IPS-18a (cell line): ENCODE measurements at regions not wholly inside any gene's neighbourhood (a gene's known extent, or its start where the extent isn't known, plus 50 kb on each side); places are given as distances from the start of the nearest gene placed in this dataset.

Experiments
- H3K27ac ChIP-seq: one replicate; pipeline ENCODE4 v1.5.1; 2013; ENCODE audit warnings: low read length
- H3K27me3 ChIP-seq: one replicate; pipeline ENCODE4 v1.6.1; 2013; ENCODE audit warnings: mild to moderate bottlenecking, low read length; ENCODE audit not compliant: control insufficient read depth, insufficient read depth
- H3K36me3 ChIP-seq: one replicate; pipeline ENCODE4 v1.6.1; 2013; ENCODE audit warnings: low read depth, low read length; ENCODE audit not compliant: control insufficient read depth
- H3K4me1 ChIP-seq: one replicate; pipeline ENCODE4 v1.6.1; 2013; ENCODE audit warnings: low read depth, low read length; ENCODE audit not compliant: control insufficient read depth
- H3K4me3 ChIP-seq: one replicate; pipeline ENCODE4 v1.5.1; 2013; ENCODE audit warnings: low read length
- H3K9ac ChIP-seq: one replicate; pipeline ENCODE4 v1.6.1; 2013; ENCODE audit warnings: mild to moderate bottlenecking, low read length, moderate library complexity
- H3K9me3 ChIP-seq: one replicate; pipeline ENCODE4 v1.6.1; 2013; ENCODE audit warnings: low read depth, low read length; ENCODE audit not compliant: control insufficient read depth

DNA sequence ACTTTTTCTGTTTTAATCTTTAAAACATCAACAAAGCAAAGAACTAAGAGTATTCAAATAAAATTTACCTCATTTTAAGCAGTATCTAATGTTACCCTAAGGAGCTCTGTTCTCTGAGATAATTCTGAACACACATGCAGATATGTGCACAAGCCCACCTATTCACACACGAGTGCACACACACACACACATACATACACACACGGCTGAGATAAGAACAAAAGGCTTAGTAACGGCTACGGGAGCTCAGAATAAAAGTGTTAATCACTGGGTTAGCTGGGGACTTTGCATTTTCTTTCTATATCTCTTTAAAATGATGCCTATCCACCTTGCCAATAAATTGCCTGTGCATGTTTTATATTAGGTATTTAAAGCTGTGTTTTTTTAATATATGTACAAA is 1096.3 kb downstream of the GALC start:
- no peaks in the 10 kb centered on the region for H3K27me3 ChIP-seq
- H3K4me1 ChIP-seq = no peaks in the 10 kb centered on the region
- no peak overlapping the region for H3K27ac ChIP-seq
- H3K9ac ChIP-seq = no peak overlapping the region
- H3K36me3 ChIP-seq = no peaks in the 10 kb centered on the region
- H3K4me3 ChIP-seq = no peak overlapping the region
- no peaks in the 10 kb centered on the region for H3K9me3 ChIP-seq

DNA sequence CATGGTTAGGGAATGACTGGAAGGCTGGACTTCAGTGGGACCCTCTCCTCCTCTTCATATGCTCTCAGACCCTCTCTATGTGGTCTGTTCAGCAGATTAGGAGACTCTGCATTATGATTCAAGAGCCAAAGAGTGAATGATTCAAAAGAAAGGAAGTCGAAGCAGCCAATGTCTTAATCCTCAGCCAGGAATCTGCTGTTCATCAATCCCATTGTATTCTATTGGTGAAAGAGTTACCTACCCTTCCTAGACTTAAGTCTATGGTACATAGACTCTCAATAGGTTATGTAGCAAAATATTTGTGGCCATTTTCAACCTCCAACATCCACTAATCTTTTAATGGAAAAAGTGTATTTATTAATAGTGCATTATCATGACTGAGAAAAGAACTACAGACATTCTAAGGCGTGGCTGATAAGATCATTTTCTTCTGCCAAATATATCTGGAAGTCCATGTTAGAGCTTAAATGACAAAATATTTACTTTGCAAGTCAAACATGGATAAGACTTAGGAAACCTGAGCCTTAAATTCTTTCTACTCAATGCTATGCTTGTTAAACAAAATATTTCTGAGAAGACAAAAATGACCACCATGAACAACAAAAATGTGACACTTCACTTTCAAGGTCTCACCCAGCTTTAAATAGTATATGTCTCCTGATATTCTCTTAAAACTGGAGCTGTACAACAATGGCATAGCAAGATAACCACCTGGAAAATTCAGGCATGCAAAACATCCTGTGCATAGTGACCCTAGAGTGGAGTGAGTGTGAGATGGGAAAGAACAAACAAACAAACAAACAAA is 1100.6 kb downstream of the GALC start:
- H3K9ac ChIP-seq = no peak overlapping the region
- no peak overlapping the region for H3K4me3 ChIP-seq
- no peak overlapping the region for H3K27ac ChIP-seq

DNA sequence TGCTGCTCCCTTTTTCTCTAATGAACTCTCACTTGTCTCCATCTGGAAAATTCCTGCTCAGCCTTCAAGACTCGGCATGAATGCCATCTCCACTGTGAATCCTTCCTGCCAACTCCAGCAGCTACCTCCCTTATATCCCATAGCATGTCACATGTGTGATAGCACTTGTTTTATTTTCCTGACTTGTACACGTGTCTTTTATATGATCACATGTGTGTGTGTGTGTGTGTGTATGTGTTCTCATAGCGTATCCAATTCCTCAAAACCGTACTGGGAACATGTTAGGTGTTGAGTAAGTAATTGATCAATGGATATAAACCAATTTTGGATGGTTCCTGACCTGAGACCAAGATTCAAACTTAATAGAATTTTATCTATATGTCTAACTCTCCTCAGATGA is 1107.7 kb downstream of the GALC start:
- Histone ChIP-seq H3K36me3 (no peaks in the 10 kb centered on the region), H3K27me3 (no peaks in the 10 kb centered on the region), H3K4me3 (no peak overlapping the region), H3K27ac (no peak overlapping the region), H3K4me1 (no peaks in the 10 kb centered on the region), H3K9me3 (no peaks in the 10 kb centered on the region), H3K9ac (no peak overlapping the region)

More for the DNA sequence above, 1100.6 kb downstream of the GALC start:
- no peaks in the 10 kb centered on the region for H3K9me3 ChIP-seq
- H3K4me1 ChIP-seq = no peaks in the 10 kb centered on the region
- H3K27me3 ChIP-seq = no peaks in the 10 kb centered on the region
- H3K36me3 ChIP-seq = no peaks in the 10 kb centered on the region

- Histone ChIP-seq H3K4me3 (no peak overlapping the region), H3K9ac (no peak overlapping the region), H3K36me3 (no peaks in the 10 kb centered on the region), H3K27me3 (no peaks in the 10 kb centered on the region), H3K9me3 (no peaks in the 10 kb centered on the region), H3K4me1 (no peaks in the 10 kb centered on the region), H3K27ac (no peak overlapping the region)
Measured at GRCh38 chr14:86884498-86884897, 1108.5 kb downstream of the GALC start.

DNA sequence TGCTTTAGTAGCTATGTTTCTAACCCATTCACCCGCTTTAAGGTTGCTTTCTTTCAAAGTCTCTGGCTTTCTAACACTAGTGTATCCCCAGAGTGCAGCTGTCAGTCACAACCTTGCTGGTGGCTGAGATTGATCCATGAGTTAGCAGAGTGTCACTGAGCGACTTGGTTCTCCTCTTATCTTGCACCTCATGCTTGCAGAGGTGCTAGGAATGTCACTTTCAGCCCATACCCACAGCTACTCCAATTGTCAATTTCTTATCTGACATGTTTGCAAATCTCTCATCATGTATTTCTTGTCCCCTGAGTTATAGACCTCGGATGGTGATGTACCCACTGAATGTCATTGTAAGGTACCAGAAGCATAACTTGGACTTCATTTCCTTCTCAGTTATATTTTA is 1110.2 kb downstream of the GALC start:
- no peak overlapping the region for H3K4me3 ChIP-seq
- no peak overlapping the region for H3K27ac ChIP-seq
- no peak overlapping the region for H3K9ac ChIP-seq
- no peaks in the 10 kb centered on the region for H3K27me3 ChIP-seq
- H3K4me1 ChIP-seq = no peaks in the 10 kb centered on the region
- no peaks in the 10 kb centered on the region for H3K36me3 ChIP-seq
- H3K9me3 ChIP-seq = no peaks in the 10 kb centered on the region

DNA sequence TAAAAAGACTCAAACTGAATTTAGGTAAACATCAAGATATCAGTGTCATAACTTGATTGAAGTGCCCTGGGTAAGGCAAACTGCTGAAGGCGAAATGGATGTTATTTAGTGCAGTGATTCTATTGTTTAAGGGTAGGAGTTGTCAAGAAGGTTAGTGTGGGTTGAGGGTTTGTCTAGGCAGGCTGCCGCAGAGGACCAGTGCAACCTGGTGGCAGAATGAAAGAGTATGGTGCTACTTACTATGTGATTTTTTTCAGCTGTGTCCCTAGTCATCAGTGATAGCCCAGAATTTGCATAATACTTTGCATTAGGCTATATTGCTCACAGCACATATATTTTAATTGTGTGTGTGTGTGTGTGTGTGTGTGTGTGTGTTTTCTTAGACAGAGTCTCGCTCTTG is 1127.0 kb downstream of the GALC start:
- Histone ChIP-seq H3K36me3 (no peaks in the 10 kb centered on the region), H3K9ac (no peak overlapping the region), H3K27me3 (no peaks in the 10 kb centered on the region), H3K27ac (no peak overlapping the region), H3K4me1 (no peaks in the 10 kb centered on the region), H3K9me3 (no peaks in the 10 kb centered on the region), H3K4me3 (no peak overlapping the region)

GRCh38 chr14:86858591-86858990 is 1134.4 kb downstream of the GALC start:
- Histone ChIP-seq H3K4me3 (no peak overlapping the region), H3K4me1 (no peaks in the 10 kb centered on the region), H3K9ac (no peak overlapping the region), H3K27me3 (no peaks in the 10 kb centered on the region), H3K9me3 (no peaks in the 10 kb centered on the region), H3K27ac (no peak overlapping the region), H3K36me3 (no peaks in the 10 kb centered on the region)

GRCh38 chr14:86858031-86858430 is 1135.0 kb downstream of the GALC start:
- no peaks in the 10 kb centered on the region for H3K27me3 ChIP-seq
- no peak overlapping the region for H3K27ac ChIP-seq
- H3K36me3 ChIP-seq = no peaks in the 10 kb centered on the region
- H3K9me3 ChIP-seq = no peaks in the 10 kb centered on the region
- no peak overlapping the region for H3K4me3 ChIP-seq
- H3K4me1 ChIP-seq = no peaks in the 10 kb centered on the region
- no peak overlapping the region for H3K9ac ChIP-seq

GRCh38 chr14:86852530-86852929 is 1140.5 kb downstream of the GALC start:
- Histone ChIP-seq H3K36me3 (no peaks in the 10 kb centered on the region), H3K9me3 (no peaks in the 10 kb centered on the region), H3K27ac (no peak overlapping the region), H3K9ac (no peak overlapping the region), H3K27me3 (no peaks in the 10 kb centered on the region), H3K4me1 (no peaks in the 10 kb centered on the region), H3K4me3 (no peak overlapping the region)

GRCh38 chr14:86847140-86847539 is 1145.8 kb downstream of the GALC start:
- Histone ChIP-seq H3K27ac (no peak overlapping the region), H3K9me3 (no peaks in the 10 kb centered on the region), H3K27me3 (no peaks in the 10 kb centered on the region), H3K4me1 (peaks cover 9% of the 10 kb centered on the region), H3K36me3 (no peaks in the 10 kb centered on the region), H3K9ac (no peak overlapping the region), H3K4me3 (no peak overlapping the region)

DNA sequence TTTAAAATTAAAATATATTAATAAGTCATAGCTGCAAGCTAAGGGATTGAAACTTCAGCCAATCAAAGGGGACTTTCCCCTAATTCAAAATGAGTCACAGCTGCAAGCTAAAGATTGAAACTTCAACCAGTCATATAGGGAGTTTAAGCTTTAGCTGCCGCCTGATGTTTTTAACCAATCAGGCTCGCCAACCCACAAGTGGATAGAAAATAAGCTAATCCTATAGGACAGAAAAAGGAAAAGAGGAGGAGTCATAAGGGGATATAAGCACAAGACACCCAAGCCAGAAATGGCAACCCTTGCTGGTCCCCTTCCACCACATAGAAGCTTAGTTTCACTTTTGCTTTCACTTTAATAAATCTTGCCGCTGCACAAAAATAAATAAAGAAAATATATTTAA is 1154.6 kb downstream of the GALC start:
- Histone ChIP-seq H3K27ac (no peak overlapping the region), H3K36me3 (no peaks in the 10 kb centered on the region), H3K9ac (no peak overlapping the region), H3K27me3 (no peaks in the 10 kb centered on the region), H3K9me3 (no peaks in the 10 kb centered on the region), H3K4me1 (peaks cover 1% of the 10 kb centered on the region), H3K4me3 (no peak overlapping the region)

DNA sequence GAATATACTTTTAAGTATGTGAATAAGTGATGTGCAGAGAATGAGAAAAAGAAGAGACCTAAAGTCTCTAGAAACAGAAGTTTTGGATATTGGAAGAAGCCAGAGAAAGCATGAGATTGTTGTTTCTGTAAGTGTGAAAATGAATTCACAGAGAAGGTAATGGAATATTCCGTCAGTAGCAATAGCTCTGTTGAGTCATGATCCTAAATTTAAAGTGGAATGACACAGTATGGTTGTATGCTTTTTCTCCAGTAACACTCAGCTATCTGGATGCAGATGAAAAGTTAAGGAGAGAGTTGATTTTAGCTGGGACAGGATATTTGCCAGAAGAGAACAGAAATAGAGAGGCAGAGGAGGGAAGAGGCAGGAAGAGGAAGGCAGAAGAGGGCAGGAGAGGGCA is 1166.3 kb downstream of the GALC start:
- H3K9me3 ChIP-seq = no peaks in the 10 kb centered on the region
- H3K27ac ChIP-seq = no peak overlapping the region
- H3K9ac ChIP-seq = no peak overlapping the region
- no peaks in the 10 kb centered on the region for H3K36me3 ChIP-seq
- no peaks in the 10 kb centered on the region for H3K27me3 ChIP-seq
- no peaks in the 10 kb centered on the region for H3K4me1 ChIP-seq
- no peak overlapping the region for H3K4me3 ChIP-seq
